Ascending aorta (tissue), 2 donors: ENCODE measurements at regions not wholly inside any gene's neighbourhood (a gene's known extent, or its start where the extent isn't known, plus 50 kb on each side); places are given as distances from the start of the nearest gene placed in this dataset.

Experiments
- DNase-seq, 2 donors: peaks; one replicate each; pipeline ENCODE4 v3.0.0-alpha.2; 2019; ENCODE audit warnings: low spot score in 2 of 2
- H3K27ac ChIP-seq, 2 donors: fragments of 200-600 bp; sonication (generic); one replicate each; pipeline ENCODE4 v1.5.1; 2016 to 2017; ENCODE audit warnings: mild to moderate bottlenecking in 1 of 2
- H3K27me3 ChIP-seq: fragments of 200-600 bp; sonication (generic); one replicate; pipeline ENCODE4 v1.5.1; 2017
- H3K36me3 ChIP-seq, 2 donors: fragments of 200-600 bp; sonication (generic); one replicate each; pipeline ENCODE4 v1.5.1; 2016
- H3K4me1 ChIP-seq, 2 donors: fragments of 200-600 bp; sonication (generic); one replicate each; pipeline ENCODE4 v1.5.1; 2016 to 2017; ENCODE audit warnings: mild to moderate bottlenecking in 1 of 2
- H3K4me3 ChIP-seq, 2 donors: fragments of 200-600 bp; sonication (generic); one replicate each; pipeline ENCODE4 v1.5.1; 2016 to 2017; ENCODE audit warnings: mild to moderate bottlenecking in 1 of 2
- H3K9me3 ChIP-seq, 2 donors: fragments of 200-600 bp; sonication (generic); one replicate each; pipeline ENCODE4 v1.5.1; 2016
- intact Hi-C: fragments of 100-400 bp; cut with DNase I; formaldehyde crosslinking; loops from one replicate; pipeline ENCODE4 v1.15.1; 2023
- TF ChIP-seq, protein P1 (sequence below), 3 experiments: fragments of 200-600 bp in 2 of 3; fragments of 450-650 bp in 1 of 3; sonication (generic) in 2 of 3; IDR thresholded peaks; one replicate each; pipeline ENCODE4 v1.5.1; 2016 to 2019; ENCODE audit warnings: antibody characterized with exemption in 3 of 3, mild to moderate bottlenecking in 1 of 3, moderate library complexity in 1 of 3

GRCh38 chr7:16061630-16062029, 359.7 kb downstream of the CRPPA start:
- no peak overlapping the region for H3K4me3 ChIP-seq
- DNase-seq, result no peak
- H3K4me1 ChIP-seq, result peaks cover under 1 to 9% of the 10 kb centered on the region in 2 donors
- TF ChIP-seq, protein P1, sequence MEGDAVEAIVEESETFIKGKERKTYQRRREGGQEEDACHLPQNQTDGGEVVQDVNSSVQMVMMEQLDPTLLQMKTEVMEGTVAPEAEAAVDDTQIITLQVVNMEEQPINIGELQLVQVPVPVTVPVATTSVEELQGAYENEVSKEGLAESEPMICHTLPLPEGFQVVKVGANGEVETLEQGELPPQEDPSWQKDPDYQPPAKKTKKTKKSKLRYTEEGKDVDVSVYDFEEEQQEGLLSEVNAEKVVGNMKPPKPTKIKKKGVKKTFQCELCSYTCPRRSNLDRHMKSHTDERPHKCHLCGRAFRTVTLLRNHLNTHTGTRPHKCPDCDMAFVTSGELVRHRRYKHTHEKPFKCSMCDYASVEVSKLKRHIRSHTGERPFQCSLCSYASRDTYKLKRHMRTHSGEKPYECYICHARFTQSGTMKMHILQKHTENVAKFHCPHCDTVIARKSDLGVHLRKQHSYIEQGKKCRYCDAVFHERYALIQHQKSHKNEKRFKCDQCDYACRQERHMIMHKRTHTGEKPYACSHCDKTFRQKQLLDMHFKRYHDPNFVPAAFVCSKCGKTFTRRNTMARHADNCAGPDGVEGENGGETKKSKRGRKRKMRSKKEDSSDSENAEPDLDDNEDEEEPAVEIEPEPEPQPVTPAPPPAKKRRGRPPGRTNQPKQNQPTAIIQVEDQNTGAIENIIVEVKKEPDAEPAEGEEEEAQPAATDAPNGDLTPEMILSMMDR (IDR thresholded peaks at IDR 0.05), result no peak
- peak overlapping the region; percentile 1 to 21 for H3K27ac ChIP-seq
- H3K27me3 ChIP-seq, result no peaks in the 10 kb centered on the region
- H3K9me3 ChIP-seq, result no peaks in the 10 kb centered on the region
- intact Hi-C loops, result loop anchor here (10.0 kb wide), 2 partner anchors 307 to 507 kb away; no protein-coding TSS in a partner anchor
- no peaks in the 10 kb centered on the region for H3K36me3 ChIP-seq

GRCh38 chr7:16061011-16061410, 360.3 kb downstream of the CRPPA start:
- no peaks in the 10 kb centered on the region for H3K36me3 ChIP-seq
- no peak overlapping the region for H3K27ac ChIP-seq
- H3K4me3 ChIP-seq, result no peak overlapping the region
- no peak for DNase-seq
- peaks cover 0 to 9% of the 10 kb centered on the region in 2 donors for H3K4me1 ChIP-seq
- H3K9me3 ChIP-seq, result no peaks in the 10 kb centered on the region
- intact Hi-C loops, result loop anchor here (10.0 kb wide), 2 partner anchors 306 to 506 kb away; no protein-coding TSS in a partner anchor
- no peaks in the 10 kb centered on the region for H3K27me3 ChIP-seq
- TF ChIP-seq, protein P1 (IDR thresholded peaks at IDR 0.05), result no peak

DNA sequence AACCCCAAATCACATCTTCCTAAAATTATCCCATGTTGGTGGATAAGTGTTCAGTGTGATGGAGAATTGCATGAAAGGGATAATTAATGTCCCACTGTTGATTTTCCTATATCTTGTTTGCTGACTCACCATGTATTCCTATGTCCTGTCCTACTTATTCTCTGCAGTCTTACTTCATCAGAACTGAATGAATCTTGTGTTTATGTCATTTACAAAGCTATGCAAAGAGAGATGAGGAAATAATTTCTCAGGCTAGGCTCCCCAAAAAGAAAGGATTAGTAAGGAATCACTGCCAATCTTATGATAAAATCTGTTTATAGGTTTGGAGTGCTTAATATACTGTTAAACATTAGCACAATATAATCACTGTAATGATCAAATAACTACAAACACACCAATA, 360.8 kb downstream of the CRPPA start:
- no peak for DNase-seq
- H3K9me3 ChIP-seq, result no peaks in the 10 kb centered on the region
- intact Hi-C loops, result loop anchor here (10.0 kb wide), 2 partner anchors 306 to 506 kb away; no protein-coding TSS in a partner anchor

GRCh38 chr7:16055263-16055976, 365.9 kb downstream of the CRPPA start:
- intact Hi-C loops, result no loop called here
- no peaks in the 10 kb centered on the region for H3K27me3 ChIP-seq
- TF ChIP-seq, protein P1 (IDR thresholded peaks at IDR 0.05), result no peak
- peaks cover 0 to 2% of the 10 kb centered on the region in 2 donors for H3K4me1 ChIP-seq
- H3K36me3 ChIP-seq, result no peaks in the 10 kb centered on the region
- no peaks in the 10 kb centered on the region for H3K9me3 ChIP-seq
- no peak overlapping the region for H3K4me3 ChIP-seq
- no peak for DNase-seq
- no peak overlapping the region for H3K27ac ChIP-seq

More for the DNA sequence above, 360.8 kb downstream of the CRPPA start:
- TF ChIP-seq, protein P1 (IDR thresholded peaks at IDR 0.05), result no peak
- H3K4me1 ChIP-seq, result peaks cover 0 to 9% of the 10 kb centered on the region in 2 donors
- H3K4me3 ChIP-seq, result no peak overlapping the region
- no peaks in the 10 kb centered on the region for H3K36me3 ChIP-seq
- no peak overlapping the region for H3K27ac ChIP-seq
- H3K27me3 ChIP-seq, result no peaks in the 10 kb centered on the region

- H3K9me3 ChIP-seq, result no peaks in the 10 kb centered on the region
- intact Hi-C loops, result no loop called here
- H3K4me1 ChIP-seq, result peaks cover 0 to 2% of the 10 kb centered on the region in 2 donors
- H3K4me3 ChIP-seq, result no peak overlapping the region
- H3K27ac ChIP-seq, result no peak overlapping the region
- DNase-seq, result no peak
- no peaks in the 10 kb centered on the region for H3K36me3 ChIP-seq
- TF ChIP-seq, protein P1 (IDR thresholded peaks at IDR 0.05), result no peak
- no peaks in the 10 kb centered on the region for H3K27me3 ChIP-seq
Observed at GRCh38 chr7:16051561-16052255, 365.2 kb upstream of the MEOX2 start.
